Endothelial cell of umbilical vein (primary cell): ENCODE measurements at regions not wholly inside any gene's neighbourhood (a gene's known extent, or its start where the extent isn't known, plus 50 kb on each side); places are given as distances from the start of the nearest gene placed in this dataset.

Experiments used
- BruUV-seq: library from RNA; stranded (reverse); fragments of 400-500 nt; replicated peaks from 2 replicates; lab custom pipeline; 2021; lab: Mats Ljungman, UMichigan
- CTCF ChIA-PET: fragments of 300-600, 350-600 bp; sonication (Branson Sonifier 250); formaldehyde crosslinking; loops from one replicate; lab custom pipeline; 2021; ENCODE audit warnings: antibody characterized with exemption, inconsistent platforms; lab: Charles Lee
- POLR2A ChIA-PET: fragments of 300-600, 350-600 bp; sonication (Branson Sonifier 250); formaldehyde crosslinking; loops from one replicate; lab custom pipeline; 2021; ENCODE audit warnings: antibody characterized with exemption, inconsistent platforms; lab: Charles Lee
- DNase-seq: peaks from one replicate; pipeline ENCODE4 v3.0.0-alpha.2; 2011; ENCODE audit warnings: low read depth, low spot score
- FAIRE-seq: peaks from 2 replicates; lab custom pipeline; 2011; peaks lifted over from hg19 to GRCh38; lab: Jason Lieb, UNC
- H2AFZ ChIP-seq: 2 replicates; pipeline ENCODE4 v1.6.0; 2012; ENCODE audit warnings: low read depth, low read length, control low read depth, inconsistent platforms
- H3K27ac ChIP-seq: 2 replicates; pipeline ENCODE4 v1.5.1; 2011; ENCODE audit warnings: low read depth, mild to moderate bottlenecking, control low read depth, low read length, moderate library complexity; ENCODE audit not compliant: insufficient read depth
- H3K27me3 ChIP-seq, 2 experiments: 2 replicates each; pipeline versions ENCODE4 v1.6.0 to v1.6.1; 2011; ENCODE audit warnings: low read length in 2 of 2, mixed read lengths in 1 of 2; ENCODE audit not compliant: control insufficient read depth in 2 of 2, insufficient read depth in 2 of 2
- H3K36me3 ChIP-seq, 2 experiments: 2 replicates in 1 of 2; 3 replicates in 1 of 2; pipeline ENCODE4 v1.5.1; 2011; ENCODE audit warnings: low read length in 2 of 2, mild to moderate bottlenecking in 1 of 2, moderate library complexity in 1 of 2; ENCODE audit not compliant: control insufficient read depth in 2 of 2, insufficient read depth in 2 of 2; ENCODE audit errors: extremely low read depth in 1 of 2
- H3K4me1 ChIP-seq: 3 replicates; pipeline ENCODE4 v1.5.1; 2011; ENCODE audit warnings: mild to moderate bottlenecking, low read length; ENCODE audit not compliant: control insufficient read depth, insufficient read depth; ENCODE audit errors: extremely low read depth
- H3K4me2 ChIP-seq: 2 replicates; pipeline ENCODE4 v1.6.1; 2011; ENCODE audit warnings: low read length, control low read depth, mixed read lengths; ENCODE audit not compliant: insufficient read depth
- H3K4me3 ChIP-seq, 3 experiments: fragments of 200-600 bp in 1 of 3; sonication (generic), shearing (Covaris generic) in 1 of 3; replicated peaks in 1 of 3; 2 replicates each; pipeline ENCODE4 v1.5.1; 2011 to 2016; ENCODE audit warnings: control low read depth in 3 of 3, low read length in 3 of 3, mild to moderate bottlenecking in 2 of 3, inconsistent platforms in 1 of 3, low read depth in 1 of 3, moderate library complexity in 1 of 3; ENCODE audit not compliant: insufficient read depth in 1 of 3
- H3K79me2 ChIP-seq: 2 replicates; pipeline ENCODE4 v1.6.0; 2012; ENCODE audit warnings: low read length, inconsistent platforms; ENCODE audit not compliant: control insufficient read depth, insufficient read depth
- H3K9ac ChIP-seq: replicated peaks from 2 replicates; pipeline ENCODE3; 2011; ENCODE audit warnings: low read length, control low read depth; ENCODE audit not compliant: insufficient read depth; ENCODE audit errors: extremely low read depth
- H3K9me1 ChIP-seq: replicated peaks from 3 replicates; pipeline ENCODE4 v1.6.0; 2011; ENCODE audit warnings: mild to moderate bottlenecking, low read length; ENCODE audit not compliant: control insufficient read depth, insufficient read depth; ENCODE audit errors: extremely low read depth
- H3K9me3 ChIP-seq: replicated peaks from 2 replicates; pipeline ENCODE4 v1.5.1; 2012; ENCODE audit warnings: low read length, inconsistent platforms; ENCODE audit not compliant: control insufficient read depth, insufficient read depth
- H4K20me1 ChIP-seq: replicated peaks from 2 replicates; pipeline ENCODE3; 2011; ENCODE audit warnings: mild to moderate bottlenecking, low read length; ENCODE audit not compliant: control insufficient read depth, insufficient read depth; ENCODE audit errors: extremely low read depth
- CTCF ChIP-seq, 2 donors: IDR thresholded peaks; 1 replicate in 1 of 2; 2 replicates in 1 of 2; pipeline ENCODE4 v1.5.1; 2011; ENCODE audit warnings: low read length in 2 of 2, mild to moderate bottlenecking in 2 of 2, moderate library complexity in 2 of 2, control low read depth in 1 of 2, inconsistent platforms in 1 of 2, low read depth in 1 of 2; ENCODE audit not compliant: insufficient read depth in 1 of 2; ENCODE audit errors: extremely low read depth in 1 of 2
- EZH2 ChIP-seq: IDR thresholded peaks from 2 replicates; pipeline ENCODE4 v1.6.1; 2012; ENCODE audit warnings: borderline replicate concordance, low read depth, mild to moderate bottlenecking, moderate library complexity, low read length, inconsistent platforms; ENCODE audit not compliant: severe bottlenecking
- FOS ChIP-seq: IDR thresholded peaks from 2 replicates; pipeline ENCODE4 v1.6.1; 2011; ENCODE audit warnings: mild to moderate bottlenecking, low read length, moderate library complexity, borderline replicate concordance; ENCODE audit not compliant: insufficient read depth
- GATA2 ChIP-seq: IDR thresholded peaks from 2 replicates; pipeline ENCODE4 v1.7.0; 2011; ENCODE audit warnings: low read depth, mild to moderate bottlenecking, moderate library complexity, mixed read lengths, low read length; ENCODE audit not compliant: insufficient read length, insufficient read depth
- JUN ChIP-seq: IDR thresholded peaks from 2 replicates; pipeline ENCODE4 v1.6.1; 2011; ENCODE audit warnings: borderline replicate concordance, low read depth; ENCODE audit not compliant: insufficient read length, insufficient read depth
- MAX ChIP-seq: IDR thresholded peaks from 2 replicates; pipeline ENCODE4 v1.6.1; 2011; ENCODE audit not compliant: insufficient read depth, insufficient read length
- MYC ChIP-seq: IDR thresholded peaks from one replicate; pipeline ENCODE4 v1.6.1; 2011; ENCODE audit warnings: mild to moderate bottlenecking, low read depth, low read length
- POLR2A ChIP-seq: IDR thresholded peaks from 2 replicates; pipeline ENCODE4 v1.6.1; 2012; ENCODE audit warnings: low read depth, mild to moderate bottlenecking, control low read depth, low read length
- POLR2AphosphoS5 ChIP-seq: IDR thresholded peaks from 2 replicates; pipeline ENCODE4 v1.6.1; 2012; ENCODE audit warnings: low read depth, mild to moderate bottlenecking, control low read depth, low read length, moderate library complexity; ENCODE audit not compliant: insufficient read depth
- dilution Hi-C: fragments of 300-500 bp; cut with MboI; formaldehyde crosslinking; loops from one replicate; pipeline ENCODE4 v1.15.0; 2019; ENCODE audit warnings: low sequenced_read_pairs; ENCODE audit not compliant: extremely low pct_ligation_motif_present
- intact Hi-C: fragments of 100-400 bp; cut with micrococcal nuclease; formaldehyde crosslinking; loops from one replicate; pipeline ENCODE4 v1.10.0; 2022

- H2AFZ ChIP-seq = no peak overlapping the region
- H3K4me1 ChIP-seq = no peaks in the 10 kb centered on the region
- no peak for TF ChIP-seq POLR2A
- TF ChIP-seq JUN = no peak
- TF ChIP-seq MAX = no peak
- no peak for TF ChIP-seq POLR2AphosphoS5
- no peak for TF ChIP-seq FOS
- no peaks in the 10 kb centered on the region for H3K27me3 ChIP-seq
- H3K9me3 ChIP-seq = peaks cover 2% of the 10 kb centered on the region
- H3K9me1 ChIP-seq = no peaks in the 10 kb centered on the region
- no peaks in the 10 kb centered on the region for H3K79me2 ChIP-seq
- FAIRE-seq = no peak
- H3K4me2 ChIP-seq = no peak overlapping the region
- dilution Hi-C loops = no loop called here
- CTCF ChIA-PET = no interaction called here
- DNase-seq = no peak
- no TSS peak for BruUV-seq
- no peak overlapping the region for H3K4me3 ChIP-seq
- H3K27ac ChIP-seq = no peak overlapping the region
- POLR2A ChIA-PET = no interaction called here
- H4K20me1 ChIP-seq = no peaks in the 10 kb centered on the region
- no peaks in the 10 kb centered on the region for H3K36me3 ChIP-seq
- intact Hi-C loops = no loop called here
- no peak overlapping the region for H3K9ac ChIP-seq
Observed at GRCh38 chr13:111515307-111515617, 194.8 kb downstream of the TEX29 start.

GRCh38 chr13:111515635-111516034 is 195.2 kb downstream of the TEX29 start:
- Histone ChIP-seq H3K79me2 (no peaks in the 10 kb centered on the region), H3K27me3 (no peaks in the 10 kb centered on the region), H2AFZ (no peak overlapping the region), H3K36me3 (no peaks in the 10 kb centered on the region), H3K9me3 (peaks cover 2% of the 10 kb centered on the region), H3K27ac (no peak overlapping the region), H3K4me2 (no peak overlapping the region), H3K9me1 (no peaks in the 10 kb centered on the region), H4K20me1 (no peaks in the 10 kb centered on the region), H3K4me3 (no peak overlapping the region), H3K4me1 (no peaks in the 10 kb centered on the region), H3K9ac (no peak overlapping the region)
- DNase-seq = no peak
- POLR2A ChIA-PET = no interaction called here
- no peak for FAIRE-seq
- dilution Hi-C loops = no loop called here
- intact Hi-C loops = no loop called here
- BruUV-seq = no TSS peak
- CTCF ChIA-PET = no interaction called here
- no peak for TF ChIP-seq POLR2A
- no peak for TF ChIP-seq JUN
- no peak for TF ChIP-seq EZH2
- no peak for TF ChIP-seq POLR2AphosphoS5
- TF ChIP-seq MAX = no peak
- TF ChIP-seq GATA2 = no peak
- TF ChIP-seq MYC = no peak
- TF ChIP-seq FOS = no peak
- no peak for TF ChIP-seq CTCF (IDR thresholded peaks at IDR 0.05; ENCODE audit: extremely low read depth in 1 of 2, insufficient read depth in 1 of 2, low read depth in 1 of 2, low read length in 2 of 2)
